ENCODE measurements at regions not wholly inside any gene's neighbourhood (a gene's known extent, or its start where the extent isn't known, plus 50 kb on each side); places are given as distances from the start of the nearest gene placed in this dataset.

- TF ChIP-seq ZFX (IDR thresholded peaks at IDR 0.05; ENCODE audit: borderline replicate concordance) (no peak), CTCF (IDR thresholded peaks at IDR 0.05) (no peak)
Observed at GRCh38 chr20:56748476-56749377, 119.6 kb downstream of the TFAP2C start.

Data from 22Rv1 (cell line).